ENCODE measurements at regions not wholly inside any gene's neighbourhood (a gene's known extent, or its start where the extent isn't known, plus 50 kb on each side); places are given as distances from the start of the nearest gene placed in this dataset.

DNA sequence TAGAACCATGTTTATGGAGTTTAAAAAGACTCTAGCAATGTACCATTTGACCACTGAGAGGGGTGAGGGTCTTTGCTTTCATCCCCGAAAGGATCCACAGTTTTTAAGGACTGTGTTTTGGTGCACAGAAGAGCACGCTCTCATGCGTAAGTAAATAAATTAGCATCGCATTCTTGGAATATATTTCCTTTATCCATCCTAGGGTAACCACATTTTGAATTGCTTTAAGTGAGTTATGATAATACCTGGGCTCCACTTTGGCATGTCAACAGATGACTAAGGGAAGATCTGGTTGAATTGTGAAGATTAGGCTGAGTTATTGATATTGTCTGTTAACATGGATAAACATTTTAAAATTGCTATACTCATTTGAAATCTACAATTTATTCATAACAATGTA, 89.4 kb upstream of the EDIL3 start:
- TF ChIP-seq CTCF (IDR thresholded peaks at IDR 0.05; ENCODE audit: borderline replicate concordance, extremely low read depth, low read length, poor library complexity, severe bottlenecking): no peak
- no peak for TF ChIP-seq EZH2 (IDR thresholded peaks at IDR 0.05; ENCODE audit: borderline replicate concordance, low read depth, low read length, severe bottlenecking)

Measured in DND-41 (cell line).